GM23338 (cell line): ENCODE measurements at regions not wholly inside any gene's neighbourhood (a gene's known extent, or its start where the extent isn't known, plus 50 kb on each side); places are given as distances from the start of the nearest gene placed in this dataset.

Experiments
- ATAC-seq: fragments of 200-7000 bp; cut with Tn5 transposase; 3 replicates; pipeline ENCODE4 v1.9.1; 2020
- DNase-seq: peaks from one replicate; pipeline ENCODE4 v3.0.0-alpha.2; 2015; ENCODE audit warnings: low spot score
- H2AFZ ChIP-seq: fragments of 200-600 bp; sonication (generic); 2 replicates; pipeline ENCODE4 v1.8.0; 2016; ENCODE audit warnings: antibody characterized with exemption, mild to moderate bottlenecking, moderate library complexity
- H3F3A ChIP-seq: fragments of 200-600 bp; sonication (generic); replicated peaks from 2 replicates; pipeline ENCODE4 v1.8.0; 2017; ENCODE audit warnings: antibody characterized with exemption, mixed run types, low read depth
- H3K27ac ChIP-seq: fragments of 200-600 bp; sonication (generic); 2 replicates; pipeline ENCODE4 v1.6.1; 2016; ENCODE audit warnings: low read depth
- H3K27me3 ChIP-seq: fragments of 200-600 bp; sonication (generic); 2 replicates; pipeline ENCODE4 v1.8.0; 2016; ENCODE audit warnings: mild to moderate bottlenecking, mixed run types, moderate library complexity; ENCODE audit not compliant: insufficient read depth
- H3K36me3 ChIP-seq: fragments of 200-600 bp; sonication (generic); 2 replicates; pipeline ENCODE4 v1.8.0; 2016; ENCODE audit warnings: mild to moderate bottlenecking; ENCODE audit not compliant: insufficient read depth
- H3K4me1 ChIP-seq: fragments of 200-600 bp; sonication (generic); 2 replicates; pipeline ENCODE4 v1.8.0; 2016; ENCODE audit warnings: mild to moderate bottlenecking, moderate library complexity; ENCODE audit not compliant: insufficient read depth
- H3K4me2 ChIP-seq: fragments of 200-600 bp; sonication (generic); 2 replicates; pipeline ENCODE4 v1.7.1; 2017; ENCODE audit warnings: mixed run types
- H3K4me3 ChIP-seq: fragments of 200-600 bp; sonication (generic); 2 replicates; pipeline ENCODE4 v1.6.1; 2016; ENCODE audit warnings: mixed run types
- H3K79me2 ChIP-seq: fragments of 200-600 bp; sonication (generic); replicated peaks from 2 replicates; pipeline ENCODE4 v1.8.0; 2017; ENCODE audit warnings: mild to moderate bottlenecking; ENCODE audit not compliant: insufficient read depth
- H3K9me2 ChIP-seq: fragments of 200-600 bp; sonication (generic); 2 replicates; pipeline ENCODE4 v1.8.0; 2017; ENCODE audit not compliant: insufficient read depth
- H4K20me1 ChIP-seq: fragments of 200-600 bp; sonication (generic); replicated peaks from 2 replicates; pipeline ENCODE4 v1.8.0; 2017; ENCODE audit warnings: mild to moderate bottlenecking; ENCODE audit not compliant: insufficient read depth
- H3K27ac Mint-ChIP-seq: 2 replicates; pipeline ENCODE4 v1.8.0; 2020; ENCODE audit warnings: inconsistent platforms, mild to moderate bottlenecking, moderate library complexity, mixed read lengths
- H3K27me3 Mint-ChIP-seq: 3 replicates; pipeline ENCODE4 v1.8.0; 2022; ENCODE audit warnings: low read depth, mild to moderate bottlenecking, moderate library complexity, mixed read lengths, inconsistent platforms; ENCODE audit not compliant: insufficient read depth, poor library complexity
- H3K36me3 Mint-ChIP-seq: 3 replicates; pipeline ENCODE4 v1.8.0; 2021; ENCODE audit warnings: low read depth, mild to moderate bottlenecking, inconsistent platforms, moderate library complexity, mixed read lengths
- H3K4me1 Mint-ChIP-seq: 3 replicates; pipeline ENCODE4 v1.8.0; 2020; ENCODE audit warnings: mild to moderate bottlenecking, inconsistent platforms, mixed read lengths
- H3K4me3 Mint-ChIP-seq: 3 replicates; pipeline ENCODE4 v1.8.0; 2021; ENCODE audit warnings: moderate library complexity, mild to moderate bottlenecking, inconsistent platforms, mixed read lengths
- H3K9me3 Mint-ChIP-seq: 3 replicates; pipeline ENCODE4 v1.8.0; 2020; ENCODE audit warnings: moderate library complexity, mild to moderate bottlenecking, inconsistent platforms, mixed read lengths
- CREB1 ChIP-seq: fragments of 250-450 bp; sonication (Bioruptor Pico); IDR thresholded peaks from 2 replicates; pipeline ENCODE4 v1.5.0; 2020; ENCODE audit warnings: low read depth, mild to moderate bottlenecking, moderate library complexity
- CTCF ChIP-seq, 2 experiments: fragments of 200-600 bp in 1 of 2; sonication (generic) in 1 of 2; conservative IDR thresholded peaks; 2 replicates each; pipeline versions ENCODE4 v1.5.1 to v1.6.1; 2016 to 2017; ENCODE audit warnings: antibody characterized with exemption in 2 of 2, low read depth in 2 of 2, mild to moderate bottlenecking in 2 of 2, moderate library complexity in 1 of 2
- ETS1 ChIP-seq: IDR thresholded peaks from 2 replicates; pipeline ENCODE4 v1.6.1; 2016; ENCODE audit warnings: antibody characterized with exemption
- EZH2 ChIP-seq: fragments of 200-600 bp; sonication (generic); IDR thresholded peaks from one replicate; pipeline ENCODE4 v1.8.0; 2017; ENCODE audit warnings: antibody characterized with exemption, mild to moderate bottlenecking, low read depth; ENCODE audit not compliant: unreplicated experiment
- NANOG ChIP-seq: IDR thresholded peaks from 2 replicates; pipeline ENCODE4 v1.6.1; 2016; ENCODE audit warnings: antibody characterized with exemption, borderline replicate concordance
- ZNF114 ChIP-seq: fragments of 250-450 bp; sonication (Bioruptor Pico); IDR thresholded peaks from 2 replicates; pipeline ENCODE4 v1.5.0; 2020; ENCODE audit warnings: mild to moderate bottlenecking, moderate library complexity
- ZNF331 ChIP-seq: fragments of 250-450 bp; sonication (Bioruptor Pico); IDR thresholded peaks from 2 replicates; pipeline ENCODE4 v1.5.0; 2020; ENCODE audit warnings: low read depth, mild to moderate bottlenecking, moderate library complexity
- ZNF462 ChIP-seq: fragments of 250-450 bp; sonication (Bioruptor Pico); IDR thresholded peaks from 2 replicates; pipeline ENCODE4 v1.5.0; 2020; ENCODE audit warnings: mild to moderate bottlenecking, moderate library complexity

GRCh38 chr13:50613356-50613831 lies 230.1 kb downstream of the DLEU7 start (continued):
- TF ChIP-seq CTCF (conservative IDR thresholded peaks at IDR 0.05; ENCODE audit: low read depth in 2 of 2) (no peak), ZNF331 (CRISPR knock-in tag) (no peak), ETS1 (no peak), CREB1 (CRISPR knock-in tag) (no peak), NANOG (no peak), ZNF114 (CRISPR knock-in tag) (no peak)

- H3K4me3 ChIP-seq, result no peak overlapping the region
- H3K4me3 Mint-ChIP-seq, result no peak overlapping the region
- no peak overlapping the region for H3K4me2 ChIP-seq
- H3F3A ChIP-seq, result no peaks in the 10 kb centered on the region
- H3K9me2 ChIP-seq, result 0 out of 2 replicates have a peak, but pooled peaks cover 5% of the 10 kb centered on the region
- no peaks in the 10 kb centered on the region for H3K36me3 Mint-ChIP-seq
- no peaks in the 10 kb centered on the region for H3K27me3 Mint-ChIP-seq
- no peaks in the 10 kb centered on the region for H3K36me3 ChIP-seq
- H3K4me1 Mint-ChIP-seq, result peaks cover 3% of the 10 kb centered on the region; the same call in 2 of the 3 replicates
- H2AFZ ChIP-seq, result no peak overlapping the region
- H3K4me1 ChIP-seq, result no peaks in the 10 kb centered on the region
- H3K79me2 ChIP-seq, result no peaks in the 10 kb centered on the region
- H3K27me3 ChIP-seq, result no peaks in the 10 kb centered on the region
- ATAC-seq, result no peak
- H3K27ac ChIP-seq, result no peak overlapping the region
- no peak for DNase-seq
- no peak overlapping the region for H3K27ac Mint-ChIP-seq
- H3K9me3 Mint-ChIP-seq, result no peaks in the 10 kb centered on the region
- no peaks in the 10 kb centered on the region for H4K20me1 ChIP-seq
- TF ChIP-seq CTCF (conservative IDR thresholded peaks at IDR 0.05; ENCODE audit: low read depth in 2 of 2), result no peak
- no peak for TF ChIP-seq NANOG
- TF ChIP-seq ZNF114 (CRISPR knock-in tag), result no peak
- no peak for TF ChIP-seq ZNF331 (CRISPR knock-in tag)
- TF ChIP-seq EZH2, result no peak
- TF ChIP-seq ZNF462 (CRISPR knock-in tag), result no peak
Measured at GRCh38 chr13:50615234-50615633, 228.3 kb downstream of the DLEU7 start.
